Loucy (cell line): ENCODE measurements at regions not wholly inside any gene's neighbourhood (a gene's known extent, or its start where the extent isn't known, plus 50 kb on each side); places are given as distances from the start of the nearest gene placed in this dataset.

ENCODE experiments used
- EZH2phosphoT487 ChIP-seq: fragments of 200-600 bp; IDR thresholded peaks from 2 replicates; pipeline ENCODE4 v1.6.1; 2018; ENCODE audit warnings: antibody characterized with exemption, mild to moderate bottlenecking, moderate library complexity, borderline replicate concordance
- TF ChIP-seq, protein P1 (sequence below): fragments of 200-600 bp; sonication (generic); conservative IDR thresholded peaks from 2 replicates; pipeline ENCODE4 v1.5.1; 2014; ENCODE audit warnings: mild to moderate bottlenecking, antibody characterized with exemption, low read length

DNA sequence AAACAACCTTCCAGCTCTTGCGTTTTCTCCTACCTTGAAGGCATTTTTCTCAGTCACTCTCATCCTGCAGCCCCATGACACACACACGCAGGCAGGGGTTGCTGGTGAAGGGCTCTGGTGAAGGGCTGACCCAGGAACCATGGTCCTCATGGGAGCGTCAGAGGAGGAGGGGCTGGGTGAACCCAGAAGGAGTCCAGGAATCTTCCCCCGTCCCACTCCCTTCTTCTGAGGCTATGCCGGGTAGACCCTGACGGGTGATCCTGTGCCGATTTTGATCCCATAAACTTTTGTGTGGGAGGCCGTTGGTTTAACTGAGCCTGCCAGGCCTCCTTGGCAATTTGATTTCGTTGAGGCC is 278.4 kb upstream of the FOXF1 start:
- TF ChIP-seq, protein P1, sequence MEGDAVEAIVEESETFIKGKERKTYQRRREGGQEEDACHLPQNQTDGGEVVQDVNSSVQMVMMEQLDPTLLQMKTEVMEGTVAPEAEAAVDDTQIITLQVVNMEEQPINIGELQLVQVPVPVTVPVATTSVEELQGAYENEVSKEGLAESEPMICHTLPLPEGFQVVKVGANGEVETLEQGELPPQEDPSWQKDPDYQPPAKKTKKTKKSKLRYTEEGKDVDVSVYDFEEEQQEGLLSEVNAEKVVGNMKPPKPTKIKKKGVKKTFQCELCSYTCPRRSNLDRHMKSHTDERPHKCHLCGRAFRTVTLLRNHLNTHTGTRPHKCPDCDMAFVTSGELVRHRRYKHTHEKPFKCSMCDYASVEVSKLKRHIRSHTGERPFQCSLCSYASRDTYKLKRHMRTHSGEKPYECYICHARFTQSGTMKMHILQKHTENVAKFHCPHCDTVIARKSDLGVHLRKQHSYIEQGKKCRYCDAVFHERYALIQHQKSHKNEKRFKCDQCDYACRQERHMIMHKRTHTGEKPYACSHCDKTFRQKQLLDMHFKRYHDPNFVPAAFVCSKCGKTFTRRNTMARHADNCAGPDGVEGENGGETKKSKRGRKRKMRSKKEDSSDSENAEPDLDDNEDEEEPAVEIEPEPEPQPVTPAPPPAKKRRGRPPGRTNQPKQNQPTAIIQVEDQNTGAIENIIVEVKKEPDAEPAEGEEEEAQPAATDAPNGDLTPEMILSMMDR: no peak
- TF ChIP-seq EZH2phosphoT487: no peak
